ENCODE measurements at regions not wholly inside any gene's neighbourhood (a gene's known extent, or its start where the extent isn't known, plus 50 kb on each side); places are given as distances from the start of the nearest gene placed in this dataset.

GRCh38 chr15:81830520-81830919, 215.3 kb downstream of the MEX3B start:
- TF ChIP-seq SIN3A (IDR thresholded peaks at IDR 0.05; ENCODE audit: borderline replicate concordance, insufficient read depth, low read length) (no peak), POLR2AphosphoS5 (IDR thresholded peaks at IDR 0.05; ENCODE audit: low read depth, low read length) (no peak), REST (IDR thresholded peaks at IDR 0.05; ENCODE audit: insufficient read depth in 1 of 2, low read depth in 2 of 2, low read length in 2 of 2) (no peak), TAF1 (IDR thresholded peaks at IDR 0.05; ENCODE audit: borderline replicate concordance, insufficient read depth, low read length) (no peak), FOXP2 (optimal IDR thresholded peaks at IDR 0.05; ENCODE audit: borderline replicate concordance, extremely low read depth, extremely low read length, insufficient read depth) (no peak)

- TF ChIP-seq REST (IDR thresholded peaks at IDR 0.05; ENCODE audit: insufficient read depth in 1 of 2, low read depth in 2 of 2, low read length in 2 of 2) (no peak), FOXP2 (optimal IDR thresholded peaks at IDR 0.05; ENCODE audit: borderline replicate concordance, extremely low read depth, extremely low read length, insufficient read depth) (no peak), TAF1 (IDR thresholded peaks at IDR 0.05; ENCODE audit: borderline replicate concordance, insufficient read depth, low read length) (no peak), POLR2AphosphoS5 (IDR thresholded peaks at IDR 0.05; ENCODE audit: low read depth, low read length) (no peak), SIN3A (IDR thresholded peaks at IDR 0.05; ENCODE audit: borderline replicate concordance, insufficient read depth, low read length) (no peak)
These were observed 215.9 kb downstream of the MEX3B start for GRCh38 chr15:81829918-81830317.

GRCh38 chr15:81828135-81828534, 217.7 kb downstream of the MEX3B start:
- TF ChIP-seq REST (IDR thresholded peaks at IDR 0.05; ENCODE audit: insufficient read depth in 1 of 2, low read depth in 2 of 2, low read length in 2 of 2) (no peak), FOXP2 (optimal IDR thresholded peaks at IDR 0.05; ENCODE audit: borderline replicate concordance, extremely low read depth, extremely low read length, insufficient read depth) (no peak), TAF1 (IDR thresholded peaks at IDR 0.05; ENCODE audit: borderline replicate concordance, insufficient read depth, low read length) (no peak), SIN3A (IDR thresholded peaks at IDR 0.05; ENCODE audit: borderline replicate concordance, insufficient read depth, low read length) (no peak), POLR2AphosphoS5 (IDR thresholded peaks at IDR 0.05; ENCODE audit: low read depth, low read length) (no peak)

GRCh38 chr15:81825136-81825535, 220.7 kb downstream of the MEX3B start:
- TF ChIP-seq POLR2AphosphoS5 (IDR thresholded peaks at IDR 0.05; ENCODE audit: low read depth, low read length) (no peak), REST (IDR thresholded peaks at IDR 0.05; ENCODE audit: insufficient read depth in 1 of 2, low read depth in 2 of 2, low read length in 2 of 2) (no peak), SIN3A (IDR thresholded peaks at IDR 0.05; ENCODE audit: borderline replicate concordance, insufficient read depth, low read length) (no peak), TAF1 (IDR thresholded peaks at IDR 0.05; ENCODE audit: borderline replicate concordance, insufficient read depth, low read length) (no peak), FOXP2 (optimal IDR thresholded peaks at IDR 0.05; ENCODE audit: borderline replicate concordance, extremely low read depth, extremely low read length, insufficient read depth) (no peak)

Measured in PFSK-1 (cell line).